IMR-90 (cell line): ENCODE measurements at regions not wholly inside any gene's neighbourhood (a gene's known extent, or its start where the extent isn't known, plus 50 kb on each side); places are given as distances from the start of the nearest gene placed in this dataset.

Source experiments
- ATAC-seq: fragments of 200-7000 bp; cut with Tn5 transposase; 2 replicates; pipeline ENCODE4 v1.9.1; 2020; ENCODE audit warnings: low read depth, mild to moderate bottlenecking, moderate library complexity
- BruUV-seq: library from RNA; stranded (reverse); fragments of 400-500 nt; replicated peaks from 2 replicates; lab custom pipeline; 2021; lab: Mats Ljungman, UMichigan
- CTCF ChIA-PET: fragments of 300-600 bp; formaldehyde crosslinking; extraction: SDS; loops from one replicate; lab custom pipeline; 2021; ENCODE audit warnings: antibody characterized with exemption; lab: Yijun Ruan, JAX
- POLR2A ChIA-PET: fragments of 300-600 bp; sonication (Branson Sonifier 250); formaldehyde crosslinking; loops from one replicate; lab custom pipeline; 2022; ENCODE audit warnings: antibody characterized with exemption; ENCODE audit not compliant: unreplicated experiment; lab: Charles Lee
- DNase-seq: peaks from one replicate; pipeline ENCODE4 v3.0.0; 2013
- H2AFZ ChIP-seq: replicated peaks from 2 replicates; pipeline ENCODE3; 2013; ENCODE audit warnings: low read length, mild to moderate bottlenecking; ENCODE audit not compliant: poor library complexity
- H2AK5ac ChIP-seq: 2 replicates; pipeline ENCODE4 v1.6.1; 2013; ENCODE audit warnings: low read depth, low read length, inconsistent platforms
- H2AK9ac ChIP-seq: replicated peaks from 2 replicates; pipeline ENCODE3; 2013; ENCODE audit warnings: mild to moderate bottlenecking, low read depth, low read length, moderate library complexity; ENCODE audit not compliant: poor library complexity
- H2BK120ac ChIP-seq: 2 replicates; pipeline ENCODE4 v1.6.1; 2013; ENCODE audit warnings: low read depth, low read length, inconsistent platforms
- H2BK15ac ChIP-seq: 3 replicates; pipeline ENCODE4 v1.6.1; 2013; ENCODE audit warnings: low read depth, low read length, inconsistent platforms
- H2BK20ac ChIP-seq: 2 replicates; pipeline ENCODE4 v1.6.1; 2013; ENCODE audit warnings: low read depth, mild to moderate bottlenecking, inconsistent platforms, low read length, moderate library complexity
- H2BK5ac ChIP-seq: 2 replicates; pipeline ENCODE4 v1.6.1; 2013; ENCODE audit warnings: mild to moderate bottlenecking, low read depth, low read length, inconsistent platforms; ENCODE audit not compliant: poor library complexity, severe bottlenecking
- H3K14ac ChIP-seq: replicated peaks from 2 replicates; pipeline ENCODE4 v1.6.1; 2013; ENCODE audit warnings: low read depth, low read length, inconsistent platforms
- H3K18ac ChIP-seq: 2 replicates; pipeline ENCODE4 v1.6.1; 2013; ENCODE audit warnings: low read depth, low read length, control low read depth
- H3K23ac ChIP-seq: 2 replicates; pipeline ENCODE4 v1.6.1; 2013; ENCODE audit warnings: low read depth, low read length, inconsistent platforms
- H3K27ac ChIP-seq: 2 replicates; pipeline ENCODE4 v1.5.1; 2013; ENCODE audit warnings: mild to moderate bottlenecking, control low read depth, low read length; ENCODE audit not compliant: insufficient read depth
- H3K27me3 ChIP-seq: 2 replicates; pipeline ENCODE4 v1.6.1; 2013; ENCODE audit warnings: low read length; ENCODE audit not compliant: control insufficient read depth, insufficient read depth
- H3K36me3 ChIP-seq: 2 replicates; pipeline ENCODE4 v1.6.1; 2013; ENCODE audit warnings: low read length, mixed read lengths; ENCODE audit not compliant: control insufficient read depth, insufficient read depth
- H3K4ac ChIP-seq: 2 replicates; pipeline ENCODE4 v1.6.1; 2013; ENCODE audit warnings: low read depth, low read length, inconsistent platforms
- H3K4me1 ChIP-seq: 2 replicates; pipeline ENCODE4 v1.6.1; 2013; ENCODE audit warnings: low read length, mixed read lengths; ENCODE audit not compliant: control insufficient read depth, insufficient read depth
- H3K4me2 ChIP-seq: 2 replicates; pipeline ENCODE4 v1.6.1; 2013; ENCODE audit warnings: low read depth, mild to moderate bottlenecking, control low read depth, low read length, moderate library complexity
- H3K4me3 ChIP-seq: 2 replicates; pipeline ENCODE4 v1.5.1; 2013; ENCODE audit warnings: low read depth, mild to moderate bottlenecking, control low read depth, low read length, moderate library complexity; ENCODE audit not compliant: insufficient read depth
- H3K56ac ChIP-seq: 2 replicates; pipeline ENCODE4 v1.6.1; 2013; ENCODE audit warnings: low read length, inconsistent platforms; ENCODE audit not compliant: insufficient read depth; ENCODE audit errors: extremely low read depth
- H3K79me1 ChIP-seq, 2 experiments: 2 replicates each; pipeline ENCODE4 v1.6.1; 2013; ENCODE audit warnings: low read length in 2 of 2, inconsistent platforms in 1 of 2, low read depth in 1 of 2
- H3K9ac ChIP-seq: 2 replicates; pipeline ENCODE4 v1.6.1; 2013; ENCODE audit warnings: low read depth, low read length, control low read depth
- H3K9me1 ChIP-seq: 2 replicates; pipeline ENCODE4 v1.6.1; 2013; ENCODE audit warnings: low read length, inconsistent platforms; ENCODE audit not compliant: insufficient read depth
- H3K9me3 ChIP-seq: 2 replicates; pipeline ENCODE4 v1.6.1; 2013; ENCODE audit warnings: low read length; ENCODE audit not compliant: control insufficient read depth, insufficient read depth
- H4K20me1 ChIP-seq: 2 replicates; pipeline ENCODE4 v1.6.1; 2013; ENCODE audit warnings: low read length, inconsistent platforms; ENCODE audit not compliant: insufficient read depth
- H4K5ac ChIP-seq: 2 replicates; pipeline ENCODE4 v1.6.1; 2013; ENCODE audit warnings: mild to moderate bottlenecking, low read depth, low read length, control low read depth
- H4K8ac ChIP-seq, 2 experiments: 2 replicates each; pipeline ENCODE4 v1.6.1; 2013; ENCODE audit warnings: low read depth in 2 of 2, low read length in 2 of 2, control low read depth in 1 of 2, inconsistent platforms in 1 of 2
- H4K91ac ChIP-seq: 2 replicates; pipeline ENCODE4 v1.6.1; 2013; ENCODE audit warnings: low read depth, low read length, inconsistent platforms; ENCODE audit not compliant: insufficient read depth
- BHLHE40 ChIP-seq: fragments of 150-350 bp; IDR thresholded peaks from 2 replicates; pipeline ENCODE4 v1.6.1; 2016; ENCODE audit warnings: mild to moderate bottlenecking, low read depth, low read length
- CEBPB ChIP-seq: IDR thresholded peaks from 2 replicates; pipeline ENCODE4 v1.6.1; 2012; ENCODE audit warnings: low read depth, low read length, improper control_type of control experiment
- CHD1 ChIP-seq: IDR thresholded peaks from 2 replicates; pipeline ENCODE4 v1.6.1; 2012; ENCODE audit warnings: low read depth, low read length, improper control_type of control experiment
- CTCF ChIP-seq: conservative IDR thresholded peaks from 2 replicates; pipeline ENCODE4 v1.5.1; 2012; ENCODE audit warnings: mild to moderate bottlenecking, low read depth, low read length, improper control_type of control experiment
- ELK1 ChIP-seq: fragments of 150-350 bp; IDR thresholded peaks from 2 replicates; pipeline ENCODE4 v1.6.1; 2016; ENCODE audit warnings: low read depth, mild to moderate bottlenecking, low read length, moderate library complexity, borderline replicate concordance
- FOS ChIP-seq: fragments of 150-350 bp; IDR thresholded peaks from 2 replicates; pipeline ENCODE4 v1.6.1; 2016; ENCODE audit warnings: low read depth, low read length
- MAZ ChIP-seq: IDR thresholded peaks from 2 replicates; pipeline ENCODE4 v1.6.1; 2012; ENCODE audit warnings: low read depth, mild to moderate bottlenecking, low read length, improper control_type of control experiment, moderate library complexity, borderline replicate concordance
- MXI1 ChIP-seq: IDR thresholded peaks from 2 replicates; pipeline ENCODE4 v1.6.1; 2012; ENCODE audit warnings: low read depth, mild to moderate bottlenecking, low read length, moderate library complexity, borderline replicate concordance
- NFE2L2 ChIP-seq: fragments of 150-350 bp; IDR thresholded peaks from 2 replicates; pipeline ENCODE4 v1.6.1; 2016; ENCODE audit warnings: low read depth, mild to moderate bottlenecking, low read length
- POLR2A ChIP-seq: IDR thresholded peaks from 2 replicates; pipeline ENCODE4 v1.6.1; 2012; ENCODE audit warnings: mild to moderate bottlenecking, low read depth, low read length
- RAD21 ChIP-seq: IDR thresholded peaks from 2 replicates; pipeline ENCODE4 v1.6.1; 2012; ENCODE audit warnings: low read length, improper control_type of control experiment
- RFX5 ChIP-seq: IDR thresholded peaks from 2 replicates; pipeline ENCODE4 v1.8.0; 2012; ENCODE audit warnings: low read depth, mild to moderate bottlenecking, low read length, moderate library complexity
- SMC3 ChIP-seq: fragments of 150-350 bp; IDR thresholded peaks from 2 replicates; pipeline ENCODE4 v1.6.1; 2016; ENCODE audit warnings: low read depth, mild to moderate bottlenecking, antibody characterized with exemption, low read length, moderate library complexity
- USF2 ChIP-seq: fragments of 150-350 bp; IDR thresholded peaks from 2 replicates; pipeline ENCODE4 v1.6.1; 2017; ENCODE audit warnings: mild to moderate bottlenecking, antibody characterized with exemption, low read length, low read depth
- WGBS, 2 experiments: methylation state at CpG; one replicate each; pipeline versions ENCODE4 v1.1.5 to v1.1.7; 2013; ENCODE audit warnings: missing lambda C conversion rate in 2 of 2; ENCODE audit not compliant: insufficient read length in 1 of 2; ENCODE audit errors: extremely low coverage in 2 of 2; 5-methylcytosine and 5-hydroxymethylcytosine counted together
- dilution Hi-C: fragments of 300-500 bp; cut with HindIII; formaldehyde crosslinking; loops from one replicate; pipeline ENCODE4 v1.14.3; 2018; ENCODE audit warnings: low sequenced_read_pairs; ENCODE audit not compliant: unreplicated experiment
- in situ Hi-C: fragments of 300-500 bp; cut with MboI; formaldehyde crosslinking; loops from 3 replicates; pipeline ENCODE4 v1.14.3; 2019; ENCODE audit warnings: low sequenced_read_pairs, inconsistent platforms, mixed read lengths
- intact Hi-C: fragments of 100-400 bp; cut with micrococcal nuclease; formaldehyde crosslinking; loops from 2 replicates; pipeline ENCODE4 v1.10.0; 2022

GRCh38 chr3:24033818-24034217 is 88.7 kb downstream of the NR1D2 start:
- H3K27me3 ChIP-seq, result no peaks in the 10 kb centered on the region
- H3K9me1 ChIP-seq, result no peaks in the 10 kb centered on the region
- H2AK5ac ChIP-seq, result no peak overlapping the region
- H2BK15ac ChIP-seq, result no peak overlapping the region
- H4K91ac ChIP-seq, result no peak overlapping the region
- H3K56ac ChIP-seq, result no peak overlapping the region
- CTCF ChIA-PET, result no interaction called here
- H3K4me2 ChIP-seq, result no peak overlapping the region
- H2BK5ac ChIP-seq, result no peak overlapping the region
- H3K36me3 ChIP-seq, result no peaks in the 10 kb centered on the region
- no peak for TF ChIP-seq MXI1
- no peak for TF ChIP-seq BHLHE40
- TF ChIP-seq MAZ, result no peak
- no peak for TF ChIP-seq USF2
- TF ChIP-seq CHD1, result no peak
- TF ChIP-seq SMC3, result no peak
- no peak for TF ChIP-seq RFX5
- no peak for TF ChIP-seq FOS
- TF ChIP-seq CEBPB, result no peak
- no peak for TF ChIP-seq POLR2A
- TF ChIP-seq ELK1, result no peak
- TF ChIP-seq RAD21, result no peak
- no peak for TF ChIP-seq CTCF
- no peak for TF ChIP-seq NFE2L2
- no peak overlapping the region for H3K18ac ChIP-seq
- H3K23ac ChIP-seq, result no peak overlapping the region
- dilution Hi-C loops, result no loop called here
- no peaks in the 10 kb centered on the region for H3K9me3 ChIP-seq
- no peak overlapping the region for H3K4me3 ChIP-seq
- no peak overlapping the region for H3K14ac ChIP-seq
- H2AFZ ChIP-seq, result no peak overlapping the region
- H3K27ac ChIP-seq, result no peak overlapping the region
- intact Hi-C loops, result no loop called here
- in situ Hi-C loops, result no loop called here
- BruUV-seq, result no TSS peak
- no peak overlapping the region for H3K4ac ChIP-seq
- no peak for ATAC-seq
- no peak for DNase-seq
- no peaks in the 10 kb centered on the region for H4K20me1 ChIP-seq
- H2BK20ac ChIP-seq, result no peak overlapping the region
- no CpG with 5 or more reads among the region's 2 CpGs for WGBS, 2 experiments
- H2BK120ac ChIP-seq, result no peak overlapping the region
- H4K5ac ChIP-seq, result no peak overlapping the region
- no peak overlapping the region for H4K8ac ChIP-seq
- no peaks in the 10 kb centered on the region for H3K4me1 ChIP-seq
- H3K79me1 ChIP-seq, result no peaks in the 10 kb centered on the region
- H2AK9ac ChIP-seq, result no peak overlapping the region
- no peak overlapping the region for H3K9ac ChIP-seq
- POLR2A ChIA-PET, result no interaction called here
